Sciatic nerve (tissue), 2 donors: ENCODE measurements at regions not wholly inside any gene's neighbourhood (a gene's known extent, or its start where the extent isn't known, plus 50 kb on each side); places are given as distances from the start of the nearest gene placed in this dataset.

Source experiments
- ATAC-seq: fragments of 200-7000 bp; cut with Tn5 transposase; one replicate; pipeline ENCODE4 v1.9.1; 2020; ENCODE audit warnings: mild to moderate bottlenecking, moderate library complexity
- DNase-seq: peaks from one replicate; pipeline ENCODE4 v3.0.0-alpha.2; 2020; ENCODE audit warnings: low spot score
- intact Hi-C: fragments of 100-400 bp; cut with DNase I; formaldehyde crosslinking; loops from one replicate; pipeline ENCODE4 v1.14.2; 2022
- donor health status: DM: no; HTN: no; CAD: no.
- donor health status: DM: no; HTN: no; CAD: no.

GRCh38 chr10:107803546-107803945 is 639.0 kb upstream of the SORCS1 start:
- no peak for ATAC-seq
- no peak for DNase-seq
- intact Hi-C loops = no loop called here

GRCh38 chr10:107800061-107800460 is 635.6 kb upstream of the SORCS1 start:
- intact Hi-C loops = no loop called here
- ATAC-seq (no peak), DNase-seq (no peak)

GRCh38 chr10:107790271-107790670 is 625.8 kb upstream of the SORCS1 start:
- DNase-seq (no peak), ATAC-seq (no peak)
- intact Hi-C loops = no loop called here

GRCh38 chr10:107771066-107771465 is 606.6 kb upstream of the SORCS1 start:
- ATAC-seq = no peak
- no peak for DNase-seq
- intact Hi-C loops = loop anchor here (5.0 kb wide), 1 partner anchor 1796 kb away; no protein-coding TSS in a partner anchor

- ATAC-seq (no peak), DNase-seq (no peak)
- intact Hi-C loops = no loop called here
These were observed 602.7 kb upstream of the SORCS1 start for GRCh38 chr10:107767185-107767584.

- no peak for DNase-seq
- intact Hi-C loops = no loop called here
- no peak for ATAC-seq
These were observed 590.3 kb upstream of the SORCS1 start for GRCh38 chr10:107754814-107755213.

GRCh38 chr10:107749235-107749634 is 584.7 kb upstream of the SORCS1 start:
- ATAC-seq = no peak
- no peak for DNase-seq
- intact Hi-C loops = no loop called here

GRCh38 chr10:107747851-107748250 is 583.3 kb upstream of the SORCS1 start:
- intact Hi-C loops = no loop called here
- no peak for DNase-seq
- ATAC-seq = no peak

- DNase-seq (no peak), ATAC-seq (no peak)
- intact Hi-C loops = no loop called here
These were observed 577.5 kb upstream of the SORCS1 start for GRCh38 chr10:107741971-107742370.

GRCh38 chr10:107740962-107741690 is 576.6 kb upstream of the SORCS1 start:
- DNase-seq (no peak), ATAC-seq (no peak)
- intact Hi-C loops = no loop called here

- DNase-seq (no peak), ATAC-seq (no peak)
- intact Hi-C loops = no loop called here
These were observed 575.4 kb upstream of the SORCS1 start for GRCh38 chr10:107739951-107740350.

- intact Hi-C loops = no loop called here
- ATAC-seq = no peak
These were observed 569.0 kb upstream of the SORCS1 start for GRCh38 chr10:107733328-107734130.

GRCh38 chr10:107732045-107732444 is 567.5 kb upstream of the SORCS1 start:
- intact Hi-C loops = no loop called here
- DNase-seq (no peak), ATAC-seq (no peak)

More at GRCh38 chr10:107733328-107734130, 569.0 kb upstream of the SORCS1 start:
- DNase-seq = no peak

GRCh38 chr10:107728807-107729206 is 564.3 kb upstream of the SORCS1 start:
- no peak for ATAC-seq
- no peak for DNase-seq
- intact Hi-C loops = no loop called here

GRCh38 chr10:107727767-107728317 is 563.3 kb upstream of the SORCS1 start:
- intact Hi-C loops = no loop called here
- ATAC-seq = no peak
- no peak for DNase-seq

- intact Hi-C loops = no loop called here
- DNase-seq = no peak
- ATAC-seq = no peak
These were observed 554.4 kb upstream of the SORCS1 start for GRCh38 chr10:107718864-107719263.

GRCh38 chr10:107717046-107717445 is 552.5 kb upstream of the SORCS1 start:
- ATAC-seq (no peak), DNase-seq (no peak)
- intact Hi-C loops = no loop called here

- ATAC-seq (no peak), DNase-seq (no peak)
- intact Hi-C loops = no loop called here
These were observed 551.1 kb upstream of the SORCS1 start for GRCh38 chr10:107715565-107715964.

GRCh38 chr10:107708981-107709380 is 544.5 kb upstream of the SORCS1 start:
- ATAC-seq = no peak
- intact Hi-C loops = no loop called here

GRCh38 chr10:107706096-107706725 is 541.7 kb upstream of the SORCS1 start:
- intact Hi-C loops = no loop called here
- no peak for ATAC-seq
- no peak for DNase-seq

More at GRCh38 chr10:107708981-107709380, 544.5 kb upstream of the SORCS1 start:
- no peak for DNase-seq
